NB4 (cell line): ENCODE measurements at regions not wholly inside any gene's neighbourhood (a gene's known extent, or its start where the extent isn't known, plus 50 kb on each side); places are given as distances from the start of the nearest gene placed in this dataset.

Source experiments
- DNase-seq: peaks from one replicate; pipeline ENCODE4 v3.0.0; 2010; ENCODE audit warnings: low read depth
- H3K4me3 ChIP-seq: one replicate; pipeline ENCODE4 v1.5.1; 2011; ENCODE audit warnings: mild to moderate bottlenecking, low read depth, low read length, moderate library complexity
- MYC ChIP-seq: IDR thresholded peaks from 2 replicates; pipeline ENCODE4 v1.6.1; 2011; ENCODE audit warnings: low read depth, low read length
- POLR2A ChIP-seq: IDR thresholded peaks from 2 replicates; pipeline ENCODE4 v1.6.1; 2011; ENCODE audit warnings: mild to moderate bottlenecking; ENCODE audit not compliant: insufficient read length; ENCODE audit errors: extremely low read depth
- TF ChIP-seq, protein P1 (sequence below): IDR thresholded peaks from 2 replicates; pipeline ENCODE4 v1.6.1; 2011; ENCODE audit warnings: low read depth, low read length
- TF ChIP-seq, protein P2 (sequence below): IDR thresholded peaks from one replicate; pipeline ENCODE4 v1.5.1; 2012; ENCODE audit warnings: low read depth, low read length

DNA sequence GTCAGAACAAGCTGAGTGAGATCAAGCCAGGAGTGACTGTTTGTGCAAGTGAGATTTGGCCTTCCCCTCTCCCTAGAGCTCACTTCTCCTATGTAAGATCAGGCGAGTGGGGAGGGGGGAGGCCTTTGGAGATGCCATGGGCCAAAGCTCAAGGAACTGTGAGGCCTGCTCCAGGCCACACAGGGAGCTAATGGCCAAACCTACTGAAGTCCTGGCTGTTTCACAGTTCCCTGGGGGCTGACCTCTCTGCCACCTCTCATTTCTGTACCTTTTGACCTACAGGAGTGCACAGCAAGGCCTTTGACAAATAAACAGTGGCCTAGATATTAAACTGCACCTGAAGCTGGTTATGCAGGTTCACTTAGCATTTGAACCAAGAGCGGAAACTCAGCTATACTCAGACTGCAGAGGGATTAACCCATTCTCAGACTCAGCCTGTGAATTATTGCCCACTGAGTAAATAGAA, 235.0 kb upstream of the NT5C1B start:
- DNase-seq, result no peak
- H3K4me3 ChIP-seq, result no peak overlapping the region
- TF ChIP-seq, protein P1, sequence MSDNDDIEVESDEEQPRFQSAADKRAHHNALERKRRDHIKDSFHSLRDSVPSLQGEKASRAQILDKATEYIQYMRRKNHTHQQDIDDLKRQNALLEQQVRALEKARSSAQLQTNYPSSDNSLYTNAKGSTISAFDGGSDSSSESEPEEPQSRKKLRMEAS, result no peak
- no peak for TF ChIP-seq POLR2A
- no peak for TF ChIP-seq MYC
- TF ChIP-seq, protein P2, sequence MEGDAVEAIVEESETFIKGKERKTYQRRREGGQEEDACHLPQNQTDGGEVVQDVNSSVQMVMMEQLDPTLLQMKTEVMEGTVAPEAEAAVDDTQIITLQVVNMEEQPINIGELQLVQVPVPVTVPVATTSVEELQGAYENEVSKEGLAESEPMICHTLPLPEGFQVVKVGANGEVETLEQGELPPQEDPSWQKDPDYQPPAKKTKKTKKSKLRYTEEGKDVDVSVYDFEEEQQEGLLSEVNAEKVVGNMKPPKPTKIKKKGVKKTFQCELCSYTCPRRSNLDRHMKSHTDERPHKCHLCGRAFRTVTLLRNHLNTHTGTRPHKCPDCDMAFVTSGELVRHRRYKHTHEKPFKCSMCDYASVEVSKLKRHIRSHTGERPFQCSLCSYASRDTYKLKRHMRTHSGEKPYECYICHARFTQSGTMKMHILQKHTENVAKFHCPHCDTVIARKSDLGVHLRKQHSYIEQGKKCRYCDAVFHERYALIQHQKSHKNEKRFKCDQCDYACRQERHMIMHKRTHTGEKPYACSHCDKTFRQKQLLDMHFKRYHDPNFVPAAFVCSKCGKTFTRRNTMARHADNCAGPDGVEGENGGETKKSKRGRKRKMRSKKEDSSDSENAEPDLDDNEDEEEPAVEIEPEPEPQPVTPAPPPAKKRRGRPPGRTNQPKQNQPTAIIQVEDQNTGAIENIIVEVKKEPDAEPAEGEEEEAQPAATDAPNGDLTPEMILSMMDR, result no peak

DNA sequence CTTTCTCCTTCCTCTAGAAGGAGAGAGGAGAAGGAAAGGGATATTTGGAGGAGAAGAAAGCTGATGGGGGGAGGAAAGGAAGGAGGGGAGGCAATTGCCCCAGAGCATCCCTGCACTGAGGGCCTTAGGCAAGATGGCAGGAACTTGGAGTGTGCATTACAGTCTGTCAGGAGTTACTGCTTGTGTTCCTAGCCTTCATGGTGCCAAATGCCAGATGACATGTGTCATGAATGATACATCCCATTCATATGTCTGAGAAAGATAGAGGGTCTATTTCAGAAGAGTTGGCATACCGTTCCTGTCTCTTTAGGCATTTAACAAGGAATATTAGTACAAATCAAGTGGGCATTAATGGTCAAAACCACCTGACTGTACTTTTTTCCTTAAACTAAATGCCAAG, 232.1 kb upstream of the NT5C1B start:
- no peak for DNase-seq
- TF ChIP-seq MYC, result no peak
- no peak for TF ChIP-seq POLR2A
- TF ChIP-seq, protein P1, result no peak
- TF ChIP-seq, protein P2, result no peak
- H3K4me3 ChIP-seq, result no peak overlapping the region

DNA sequence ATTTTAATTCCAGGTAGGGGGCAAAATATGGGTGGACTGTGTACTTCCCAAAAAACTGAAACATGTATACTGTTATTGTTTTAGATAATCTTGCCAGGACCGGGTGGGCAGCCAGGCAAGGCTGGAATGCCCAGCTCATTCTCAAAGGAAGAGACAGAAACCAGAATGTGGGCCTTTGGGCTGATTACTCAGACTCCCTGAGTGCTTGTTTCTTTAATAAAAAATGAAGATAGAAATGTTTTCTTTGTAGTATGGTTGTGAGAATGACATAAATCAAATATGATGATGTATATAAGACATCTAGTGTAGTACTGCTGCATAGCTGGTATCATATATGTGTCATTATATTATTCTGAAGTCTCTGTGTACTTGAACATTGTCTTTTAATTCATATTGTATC, 231.6 kb upstream of the NT5C1B start:
- DNase-seq, result no peak
- TF ChIP-seq POLR2A, result no peak
- TF ChIP-seq MYC, result no peak
- TF ChIP-seq, protein P2, result no peak
- TF ChIP-seq, protein P1, result no peak
- H3K4me3 ChIP-seq, result no peak overlapping the region

DNA sequence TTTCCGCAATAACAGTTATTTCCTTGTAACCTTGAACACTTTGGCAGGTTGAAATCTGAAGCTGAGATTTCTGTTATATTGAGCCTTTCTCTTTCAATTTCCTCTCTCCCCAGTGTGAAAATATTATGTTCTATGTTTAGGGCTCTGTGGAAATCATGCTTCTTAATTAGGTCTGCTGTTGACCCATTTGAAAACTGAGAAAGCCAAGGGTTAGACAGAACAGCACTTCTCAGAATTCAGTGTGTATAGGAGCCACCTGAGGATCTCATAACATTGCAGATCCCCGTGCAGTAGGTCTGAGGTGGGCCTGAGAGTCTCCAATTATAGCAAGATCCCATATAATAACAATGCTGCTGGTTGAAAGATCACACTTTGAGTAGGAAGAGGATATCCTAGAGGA, 230.2 kb upstream of the NT5C1B start:
- no peak overlapping the region for H3K4me3 ChIP-seq
- DNase-seq, result no peak
- TF ChIP-seq, protein P2, result no peak
- no peak for TF ChIP-seq POLR2A
- no peak for TF ChIP-seq MYC
- TF ChIP-seq, protein P1, result no peak

DNA sequence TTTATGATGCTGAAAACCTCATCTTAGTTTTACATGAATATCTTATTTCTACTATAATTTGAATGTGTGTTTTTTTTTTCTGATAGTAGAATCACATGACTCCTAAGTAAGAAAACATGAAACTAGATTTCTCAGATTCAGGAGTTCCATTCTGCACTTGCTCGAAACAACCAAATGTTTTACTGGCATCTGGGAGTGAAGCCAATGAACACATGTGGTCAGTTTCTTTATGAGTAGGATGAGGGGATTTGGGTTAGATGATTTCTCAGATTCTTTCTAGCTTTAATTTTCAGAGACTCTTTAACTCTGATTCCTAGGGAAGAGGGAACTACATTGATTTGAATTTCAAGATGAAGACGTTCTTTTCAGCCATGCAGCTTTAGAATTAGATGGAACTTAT, 225.0 kb upstream of the NT5C1B start:
- DNase-seq, result no peak
- TF ChIP-seq, protein P1, result no peak
- TF ChIP-seq, protein P2, result no peak

DNA sequence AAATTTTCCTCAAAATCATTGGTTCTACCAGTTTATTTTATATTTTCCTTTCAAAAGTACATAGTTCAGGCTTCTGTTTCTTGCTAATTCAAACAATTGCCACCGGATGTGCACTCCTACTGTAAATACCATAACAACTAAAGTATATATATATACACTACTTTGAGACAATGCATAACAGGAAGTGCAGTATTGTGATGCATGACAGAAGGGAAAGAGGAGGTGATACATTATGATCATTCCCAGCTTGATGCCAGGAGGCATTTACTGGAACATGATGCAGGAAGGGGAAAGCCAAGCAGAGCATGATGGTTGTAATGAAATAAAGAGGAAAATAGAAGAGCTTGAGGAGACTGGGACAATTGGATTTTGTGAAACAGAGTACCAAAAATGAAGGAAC, 215.2 kb upstream of the NT5C1B start:
- no peak for DNase-seq
- TF ChIP-seq, protein P1, result no peak
- TF ChIP-seq, protein P2, result no peak
- TF ChIP-seq POLR2A (no peak), MYC (no peak)
- H3K4me3 ChIP-seq, result no peak overlapping the region

More for the DNA sequence above, 225.0 kb upstream of the NT5C1B start:
- no peak overlapping the region for H3K4me3 ChIP-seq
